Non-pigmented ciliary epithelial cell (primary cell): ENCODE measurements at regions not wholly inside any gene's neighbourhood (a gene's known extent, or its start where the extent isn't known, plus 50 kb on each side); places are given as distances from the start of the nearest gene placed in this dataset.
A peak's percentile ranks its signal among the peaks of the same experiment; 100 is the strongest.

Source experiments
- DNase-seq: peaks from one replicate; pipeline ENCODE4 v3.0.0-alpha.2; 2010; ENCODE audit warnings: low read depth

- no peak for DNase-seq
Observed at GRCh38 chr2:204012072-204012653, 75.6 kb downstream of the ICOS start.

GRCh38 chr2:204015118-204015843, 78.7 kb downstream of the ICOS start:
- no peak for DNase-seq

- DNase-seq = no peak
Observed at GRCh38 chr2:204018717-204019116, 82.2 kb downstream of the ICOS start.

GRCh38 chr2:204019572-204020501, 83.3 kb downstream of the ICOS start:
- DNase-seq = peak; percentile 28

GRCh38 chr2:204021290-204022081, 84.9 kb downstream of the ICOS start:
- DNase-seq = no peak

GRCh38 chr2:204022550-204022949, 86.0 kb downstream of the ICOS start:
- no peak for DNase-seq

- no peak for DNase-seq
Observed at GRCh38 chr2:204023088-204023487, 86.5 kb downstream of the ICOS start.

- peak; percentile 11 for DNase-seq
Observed at GRCh38 chr2:204024503-204024902, 87.9 kb downstream of the ICOS start.

- DNase-seq = no peak
Observed at GRCh38 chr2:204024906-204025475, 88.4 kb downstream of the ICOS start.

GRCh38 chr2:204026294-204026693, 89.7 kb downstream of the ICOS start:
- DNase-seq = no peak

- DNase-seq = peak; percentile 62
Observed at GRCh38 chr2:204027091-204027490, 90.5 kb downstream of the ICOS start.

GRCh38 chr2:204030322-204030721, 93.8 kb downstream of the ICOS start:
- DNase-seq = no peak

GRCh38 chr2:204031056-204031455, 94.5 kb downstream of the ICOS start:
- no peak for DNase-seq

- no peak for DNase-seq
Observed at GRCh38 chr2:204032301-204032700, 95.7 kb downstream of the ICOS start.

GRCh38 chr2:204033611-204034495, 97.3 kb downstream of the ICOS start:
- no peak for DNase-seq

GRCh38 chr2:204036706-204037105, 100.1 kb downstream of the ICOS start:
- no peak for DNase-seq

- DNase-seq = no peak
Observed at GRCh38 chr2:204037286-204037685, 100.7 kb downstream of the ICOS start.

GRCh38 chr2:204039298-204039838, 102.8 kb downstream of the ICOS start:
- DNase-seq = no peak

GRCh38 chr2:204040016-204040415, 103.5 kb downstream of the ICOS start:
- DNase-seq = no peak

GRCh38 chr2:204042401-204042800, 105.8 kb downstream of the ICOS start:
- DNase-seq = no peak
